DMS114 treated with DMSO at 0.1 percent for 48 hours (cell line): ENCODE measurements at regions not wholly inside any gene's neighbourhood (a gene's known extent, or its start where the extent isn't known, plus 50 kb on each side); places are given as distances from the start of the nearest gene placed in this dataset.

Experiments used
- DNase-seq: peaks from one replicate; lab custom pipeline; 2025; ENCODE audit not compliant: unreplicated experiment; lab: John Stamatoyannopoulos, UW

DNA sequence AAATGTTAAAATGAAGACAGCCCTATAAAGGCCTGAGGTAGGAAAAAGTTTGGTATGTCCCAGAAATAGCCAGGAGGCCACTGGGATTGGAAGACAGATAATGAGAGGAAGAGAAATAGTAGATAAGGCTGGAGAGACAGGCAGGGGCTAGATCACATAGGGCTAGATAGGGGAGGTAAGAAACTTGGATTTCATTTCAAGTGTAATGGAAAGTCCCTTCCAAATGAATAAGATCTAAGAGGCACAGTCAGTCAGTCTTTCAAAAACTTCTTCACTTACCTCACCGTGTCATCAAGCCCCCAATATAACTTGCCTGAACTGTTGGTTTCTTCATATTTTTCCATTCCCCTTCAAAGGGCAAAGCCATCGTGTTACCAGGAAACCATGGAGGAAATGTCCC, 121.8 kb downstream of the SPCS3 start:
- no peak for DNase-seq

DNA sequence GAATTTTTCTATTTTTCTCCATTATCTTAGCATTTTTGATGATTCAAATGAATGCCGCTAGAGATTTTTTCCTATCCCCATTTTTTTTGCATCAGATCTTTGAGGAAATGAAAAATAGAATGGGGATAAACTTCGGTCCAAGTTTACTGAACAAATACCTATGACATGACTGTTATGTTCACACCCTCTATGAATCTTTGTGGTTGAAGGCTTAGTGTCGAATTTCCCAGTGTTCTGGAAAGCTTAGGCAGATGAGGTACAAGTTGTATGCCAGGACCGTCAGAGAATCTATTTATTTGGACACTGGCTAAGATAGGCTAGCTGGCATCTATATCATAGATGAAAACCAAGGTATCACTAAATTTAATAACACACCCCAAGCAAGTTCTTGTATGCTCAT, 123.4 kb downstream of the SPCS3 start:
- no peak for DNase-seq

DNA sequence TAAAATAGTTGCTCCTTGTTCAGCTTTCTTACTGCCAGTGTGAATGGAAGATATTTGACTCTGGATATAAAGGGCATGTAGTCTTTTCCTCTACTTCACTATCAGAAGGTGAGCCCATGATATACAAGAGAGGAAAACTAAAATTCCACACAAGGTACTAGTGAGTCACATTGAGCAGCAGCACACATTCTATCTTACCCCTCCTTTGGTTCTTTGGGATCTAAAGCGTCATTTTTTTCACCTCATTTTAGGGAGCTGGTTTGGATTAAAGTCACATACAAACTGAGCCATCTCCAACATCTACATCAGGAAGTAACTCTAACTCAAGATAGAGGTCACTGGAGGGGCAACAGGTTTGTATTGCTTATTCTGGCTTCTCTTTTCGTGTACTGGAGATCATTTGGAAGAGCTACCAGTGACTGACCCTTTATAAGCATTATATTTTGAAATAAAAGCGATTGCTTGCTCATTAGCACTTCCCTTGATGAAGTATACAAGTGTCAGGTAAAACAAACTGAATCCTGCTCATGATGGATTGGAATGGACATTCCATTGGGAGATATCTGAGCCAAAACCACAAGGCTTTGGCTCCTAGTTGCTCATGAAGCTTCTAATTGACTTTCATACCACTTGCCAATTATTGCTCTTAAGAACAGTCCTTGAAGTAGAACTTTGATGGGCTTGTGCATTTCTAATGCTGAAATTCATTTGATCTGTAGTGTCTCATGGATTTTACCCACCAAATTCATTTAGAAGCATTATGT, 124.1 kb downstream of the SPCS3 start:
- DNase-seq, result no peak

DNA sequence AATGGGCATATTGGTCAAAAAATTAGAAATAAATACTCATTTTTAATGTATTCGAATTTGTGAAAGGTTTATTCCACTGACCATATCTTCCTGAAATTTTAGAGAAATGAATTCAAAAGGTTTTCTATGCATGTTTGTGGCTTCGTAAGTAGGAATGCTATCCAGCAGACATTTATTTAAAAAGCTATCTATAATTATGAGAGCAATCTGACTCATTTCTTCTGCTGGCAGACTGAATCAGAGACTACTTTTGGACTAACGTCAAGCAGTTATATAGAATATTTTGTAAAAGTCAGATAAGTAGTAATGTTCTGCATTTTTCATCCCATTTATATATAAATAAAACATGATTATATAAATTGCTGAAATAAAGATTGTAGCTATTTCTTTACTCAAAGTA, 125.0 kb downstream of the SPCS3 start:
- DNase-seq, result no peak

DNA sequence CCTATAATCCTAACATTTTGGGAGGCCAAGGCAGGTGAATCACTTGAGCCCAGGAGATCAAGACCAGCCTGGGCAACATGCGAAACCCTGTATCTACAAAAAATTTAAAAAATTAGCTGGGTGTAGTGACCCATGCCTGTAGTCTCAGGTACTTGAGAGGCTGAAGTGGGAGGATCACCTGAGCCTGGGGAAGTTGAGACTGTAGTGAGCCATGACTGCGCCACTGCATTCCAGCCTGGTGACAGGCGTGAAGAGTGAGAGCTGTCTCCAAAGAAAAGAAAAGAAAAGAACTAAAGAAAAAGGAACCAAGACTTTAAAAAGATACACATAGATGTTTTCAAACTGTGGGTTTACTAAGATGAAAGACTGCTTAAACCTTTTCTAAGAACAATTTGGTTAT, 129.0 kb downstream of the SPCS3 start:
- DNase-seq, result no peak

DNA sequence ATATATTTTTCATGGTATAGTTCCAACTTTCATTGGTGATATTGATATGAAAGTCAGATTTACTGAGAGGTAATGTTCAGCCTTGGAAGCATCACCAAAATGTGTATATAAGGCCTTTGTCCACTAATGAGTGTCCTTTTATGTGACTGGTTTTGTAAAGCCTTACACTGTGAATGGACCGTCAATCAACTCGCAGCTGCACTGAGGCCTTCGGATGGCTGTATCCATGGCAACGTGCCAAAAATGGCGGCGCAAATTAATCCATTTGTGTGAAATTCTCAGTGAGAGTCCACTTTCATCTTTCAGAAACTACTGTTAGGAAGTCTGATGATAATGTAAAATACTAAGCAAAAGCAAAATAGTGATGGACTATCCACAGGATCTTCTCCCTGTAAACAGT, 131.7 kb downstream of the SPCS3 start:
- DNase-seq, result no peak

DNA sequence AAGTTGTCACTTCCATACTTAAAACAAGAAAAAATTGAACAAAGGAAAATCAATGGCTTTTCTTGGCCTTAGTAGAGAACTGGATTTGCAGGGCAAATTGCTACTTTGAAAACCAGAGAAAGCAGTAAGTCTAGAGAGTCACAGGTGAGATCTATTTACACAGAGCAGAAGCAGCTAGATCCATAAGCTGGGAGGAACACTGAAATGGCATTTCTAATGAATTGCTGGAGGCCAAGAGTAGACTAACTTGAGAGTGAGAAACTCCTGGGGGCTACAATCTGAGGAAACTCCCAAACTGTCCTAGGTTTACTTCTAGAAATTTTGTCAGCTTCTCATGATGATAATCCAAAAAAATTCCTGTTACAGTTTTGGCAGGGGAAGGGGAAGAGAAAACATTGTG, 133.3 kb downstream of the SPCS3 start:
- no peak for DNase-seq

DNA sequence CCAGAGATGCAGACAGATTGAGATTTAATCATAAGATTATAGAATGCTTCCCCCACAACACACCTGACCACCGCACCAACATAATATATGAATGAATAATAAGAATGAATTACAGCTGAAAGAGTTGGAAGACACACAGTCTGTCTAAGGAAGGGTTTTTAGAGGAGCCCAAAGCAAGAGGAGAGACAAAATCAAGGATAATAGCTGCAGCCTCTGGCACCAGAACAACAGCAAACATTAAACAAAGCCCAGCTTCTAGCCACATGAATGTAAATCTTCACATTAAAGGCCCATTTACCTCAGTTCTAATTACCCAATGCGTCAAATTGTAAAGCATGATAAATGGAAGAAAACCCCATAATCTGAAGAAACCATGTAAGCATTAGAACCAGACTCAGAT, 133.9 kb downstream of the SPCS3 start:
- DNase-seq, result no peak

DNA sequence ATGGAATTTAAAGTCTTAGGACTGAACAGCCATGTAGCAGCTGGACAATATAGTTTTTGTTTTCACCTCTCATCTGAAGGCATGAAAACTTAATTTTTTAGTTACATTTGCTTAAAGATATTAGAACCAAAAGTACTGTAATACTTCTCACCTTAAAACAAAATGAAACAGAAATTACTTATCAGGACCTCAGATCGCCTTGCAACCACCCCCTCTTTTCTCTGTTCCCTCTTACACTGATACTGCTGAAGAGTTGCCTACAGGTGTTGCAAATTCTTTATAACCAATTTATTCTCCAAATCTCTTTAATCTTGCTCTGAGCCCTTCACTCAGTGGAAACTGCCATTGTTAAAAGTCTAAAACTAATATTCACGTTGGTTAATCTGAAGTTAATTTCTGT, 145.0 kb downstream of the SPCS3 start:
- no peak for DNase-seq

DNA sequence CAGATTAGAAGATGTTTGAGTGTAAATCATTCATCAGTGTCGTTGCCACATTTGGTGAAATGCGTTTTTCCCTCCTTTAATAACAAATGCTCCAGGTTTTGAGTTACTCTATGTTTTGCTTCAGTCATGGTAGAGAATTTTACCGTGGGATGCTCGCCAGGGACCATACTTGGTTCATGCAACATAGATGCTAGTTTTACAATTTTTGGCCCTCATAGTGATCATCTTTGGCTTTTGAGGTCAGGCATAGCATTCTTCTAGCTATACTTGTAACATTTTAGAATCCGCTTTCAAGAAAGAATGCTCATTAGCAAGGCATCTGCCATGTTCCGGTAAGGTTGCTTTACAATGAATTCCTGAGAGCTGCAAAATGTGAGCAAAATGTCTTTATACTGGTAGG, 147.2 kb downstream of the SPCS3 start:
- no peak for DNase-seq

DNA sequence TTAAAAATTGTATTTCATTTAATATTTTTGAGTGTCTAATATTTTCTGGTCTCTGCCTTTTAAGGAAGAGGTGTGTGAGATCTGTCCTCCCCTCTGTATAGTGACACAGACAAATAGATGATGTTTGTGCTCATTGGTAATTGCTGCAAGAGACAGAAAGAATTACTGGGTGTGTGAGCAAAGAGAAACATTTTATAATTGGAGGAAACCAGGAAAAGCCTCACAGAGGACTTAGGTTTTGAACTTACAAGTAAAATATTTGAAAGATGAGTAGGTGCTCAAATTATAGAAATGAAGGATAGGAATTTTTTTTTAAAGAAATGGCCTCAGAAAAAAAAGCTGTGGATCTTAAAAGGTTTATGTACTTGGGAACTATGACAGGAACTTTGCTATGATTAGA, 149.8 kb downstream of the SPCS3 start:
- no peak for DNase-seq

DNA sequence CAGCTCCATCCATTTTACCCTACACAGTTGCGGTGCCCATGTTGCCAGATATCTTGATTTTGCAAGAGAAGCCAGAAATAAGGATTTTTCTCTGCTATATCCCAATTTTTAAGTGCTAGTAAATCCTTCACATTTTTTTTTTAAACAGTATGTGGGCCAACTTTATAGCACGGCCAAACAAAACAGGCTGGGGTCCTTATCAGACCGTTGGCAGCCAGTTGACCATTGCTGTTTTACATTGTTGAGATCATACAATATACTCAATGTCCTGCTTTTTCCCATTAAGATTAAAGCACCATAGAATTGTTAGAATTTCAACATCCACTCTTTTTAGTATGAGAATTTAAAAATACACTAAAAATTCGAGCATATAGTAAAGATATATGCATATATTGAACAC, 150.9 kb downstream of the SPCS3 start:
- no peak for DNase-seq

DNA sequence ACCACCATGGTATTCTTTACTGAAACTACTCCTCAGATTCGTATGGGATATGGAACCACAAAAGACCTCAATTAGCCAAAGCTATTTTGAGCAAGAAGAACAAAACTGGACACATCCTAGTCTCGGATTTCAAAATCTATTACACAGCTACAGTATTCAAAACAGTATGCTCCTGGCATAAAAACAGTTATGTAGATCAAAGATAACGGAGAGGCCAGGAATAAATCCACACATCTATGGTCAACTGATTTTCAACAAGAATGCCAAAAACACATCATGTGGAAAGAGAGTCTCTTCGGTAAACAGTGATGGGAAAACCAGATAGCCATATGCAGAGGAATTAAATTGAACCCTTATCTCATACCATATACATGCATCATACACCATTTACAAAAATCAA, 155.3 kb downstream of the SPCS3 start:
- DNase-seq, result no peak

DNA sequence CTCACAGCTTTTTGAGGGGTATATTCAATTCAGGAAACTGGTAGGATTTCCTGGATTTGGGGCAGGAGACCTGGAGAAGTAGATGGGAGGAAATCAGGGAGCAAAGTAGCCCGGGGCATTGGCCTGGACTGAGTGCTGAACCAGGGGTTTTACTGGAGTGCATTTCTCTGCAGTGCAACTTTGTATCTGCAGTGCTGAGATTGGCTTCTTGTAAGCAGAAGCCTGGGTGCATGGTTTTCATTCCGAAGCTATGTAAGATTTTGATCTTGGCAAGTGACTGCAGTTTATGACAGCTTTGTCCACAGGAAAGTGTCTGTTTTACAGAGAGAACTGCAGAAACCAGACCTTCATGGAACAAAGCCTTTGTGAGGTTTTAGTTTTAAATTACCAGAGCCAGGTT, 158.3 kb downstream of the SPCS3 start:
- no peak for DNase-seq

DNA sequence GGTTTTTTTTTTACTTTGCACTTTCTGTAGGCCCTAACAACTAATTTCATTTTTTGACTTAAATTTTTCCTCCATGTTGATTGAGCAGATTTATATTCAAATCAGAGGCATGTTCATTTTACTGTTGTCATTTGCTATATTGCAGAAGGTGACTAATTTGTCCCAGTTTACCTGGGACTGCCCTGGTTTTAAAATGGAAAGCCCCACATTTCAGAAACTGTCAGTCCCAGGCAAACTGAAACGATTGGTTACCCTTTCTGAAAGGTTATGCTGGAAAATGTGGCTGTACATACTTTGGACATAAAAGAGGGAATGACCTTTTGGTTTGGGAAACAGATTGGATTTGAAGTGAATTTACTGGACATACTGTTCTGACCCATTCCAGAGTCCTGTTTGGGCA, 160.0 kb downstream of the SPCS3 start:
- no peak for DNase-seq

DNA sequence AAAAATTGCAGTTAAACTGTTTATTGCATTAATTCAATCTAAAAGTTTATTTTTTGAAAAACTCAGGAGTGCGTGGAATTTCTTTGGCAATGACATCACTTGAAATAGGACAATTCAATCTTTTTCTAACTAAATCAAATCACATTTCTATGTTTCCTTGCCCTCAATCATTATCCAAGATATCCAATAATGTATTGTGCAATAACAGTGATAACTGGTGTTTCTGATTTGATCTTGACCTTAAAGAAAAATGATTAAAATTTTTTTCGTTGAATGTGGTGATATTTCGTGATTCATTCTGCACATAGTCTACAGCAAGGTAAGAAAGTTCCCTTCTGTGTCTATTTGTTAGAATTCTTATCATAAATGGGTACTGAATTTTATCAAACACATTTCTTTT, 163.2 kb downstream of the SPCS3 start:
- no peak for DNase-seq

DNA sequence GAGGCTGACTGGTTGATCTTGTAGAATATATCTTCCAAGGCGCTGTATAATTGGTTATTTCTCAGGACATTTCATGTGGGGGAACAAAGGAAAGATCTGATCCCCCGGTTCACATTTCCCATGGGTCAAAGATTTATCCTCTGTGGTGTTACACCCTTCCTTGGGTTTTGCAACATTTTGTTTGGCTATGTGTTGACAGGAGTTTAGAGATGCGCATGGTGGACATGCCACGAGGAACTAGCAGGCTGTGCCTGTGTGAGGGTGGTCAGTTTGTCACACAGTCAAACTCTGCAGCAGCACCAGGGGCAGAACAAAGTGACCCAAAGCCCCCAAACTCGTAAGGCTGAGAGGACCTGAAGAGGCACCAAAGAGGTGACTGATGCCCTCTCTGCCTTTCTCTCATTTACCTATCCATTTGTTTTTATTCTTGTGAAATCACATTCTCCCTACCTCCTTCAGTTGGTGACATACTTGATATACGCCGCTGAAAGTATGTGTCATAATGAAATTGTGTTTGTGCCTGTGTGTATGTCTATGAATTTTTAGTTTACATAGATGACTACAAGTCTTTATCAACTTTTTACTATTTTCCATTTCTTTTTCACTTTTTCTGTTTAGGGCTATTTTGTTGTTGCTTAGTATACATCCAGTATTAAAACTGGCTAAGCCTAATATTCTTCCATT, 164.7 kb downstream of the SPCS3 start:
- no peak for DNase-seq

DNA sequence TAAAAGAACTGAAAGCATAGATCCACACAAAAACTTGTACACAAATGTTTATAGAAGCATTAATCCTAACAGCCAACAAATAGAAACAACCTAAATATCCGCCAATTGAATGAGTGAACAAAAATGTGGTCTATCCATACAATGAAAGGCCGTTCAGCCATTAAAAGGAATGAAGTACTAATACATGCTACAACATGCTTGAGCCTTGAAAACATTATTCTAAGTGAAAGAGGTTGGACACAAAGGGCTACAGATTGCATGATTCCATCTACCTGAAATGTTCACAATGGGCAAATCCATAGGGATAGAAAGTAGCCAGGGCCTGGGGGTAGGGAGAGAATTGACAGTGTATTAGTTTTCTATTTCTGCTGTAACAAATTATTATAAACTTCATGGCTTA, 169.2 kb downstream of the SPCS3 start:
- no peak for DNase-seq

DNA sequence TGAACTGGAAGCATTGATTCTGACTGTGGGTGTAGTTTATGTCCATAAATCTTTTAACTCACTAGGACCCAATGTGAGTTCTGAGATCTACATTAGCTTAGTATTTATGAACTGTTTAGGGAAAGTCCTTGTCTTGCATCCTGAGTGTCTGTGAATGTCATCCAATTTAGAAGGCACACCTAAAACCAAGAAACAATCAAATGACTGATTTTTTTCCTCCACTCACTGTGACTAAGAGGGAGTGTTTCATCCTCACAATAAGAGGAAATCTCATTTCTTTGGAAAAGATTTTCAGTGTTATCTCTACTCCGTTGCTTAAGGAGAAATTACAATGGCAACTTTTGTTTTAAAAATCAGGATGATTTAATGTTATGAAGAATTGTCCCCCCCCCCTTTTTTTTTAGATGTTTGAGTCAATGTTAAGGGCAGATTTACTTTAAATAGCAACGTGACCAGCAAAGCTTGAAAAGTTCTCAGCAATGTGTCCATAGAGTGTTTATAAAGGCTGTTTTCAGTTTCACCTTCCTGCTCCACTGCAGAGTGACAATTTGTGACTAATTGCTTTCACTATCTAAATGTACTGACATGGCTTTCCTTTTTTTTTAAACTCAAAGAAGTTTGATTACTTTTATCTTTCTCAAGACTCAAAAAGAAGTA, 173.0 kb downstream of the SPCS3 start:
- DNase-seq, result no peak

DNA sequence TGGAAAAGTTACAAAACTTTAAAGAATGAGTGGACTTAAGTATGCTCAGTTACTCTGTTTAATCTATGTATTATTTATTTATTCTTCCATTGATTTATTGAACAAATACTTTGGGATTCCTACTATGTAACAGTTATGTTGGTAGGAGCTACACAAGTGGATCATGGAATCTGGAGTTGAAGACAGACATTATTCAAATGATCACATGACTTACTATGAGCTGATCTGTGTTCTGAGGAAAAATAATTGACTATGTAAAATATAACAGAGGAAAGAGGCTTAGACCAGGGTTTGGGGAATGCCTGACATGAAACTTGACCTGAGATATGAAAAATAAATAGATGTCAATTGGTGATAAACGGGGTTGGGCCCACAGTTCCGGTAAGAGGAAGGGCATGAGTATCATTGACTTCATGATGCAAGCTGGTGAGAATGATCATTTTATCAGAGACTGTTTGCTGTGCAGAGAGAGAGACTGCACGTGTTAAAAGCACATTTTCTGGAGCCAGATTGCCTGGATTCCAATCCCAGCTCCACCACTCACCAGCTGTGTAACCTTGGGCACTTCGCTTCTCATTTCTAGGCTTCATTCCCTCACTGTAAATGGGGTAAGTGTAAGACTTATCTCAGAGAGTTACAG, 179.0 kb downstream of the SPCS3 start:
- no peak for DNase-seq

DNA sequence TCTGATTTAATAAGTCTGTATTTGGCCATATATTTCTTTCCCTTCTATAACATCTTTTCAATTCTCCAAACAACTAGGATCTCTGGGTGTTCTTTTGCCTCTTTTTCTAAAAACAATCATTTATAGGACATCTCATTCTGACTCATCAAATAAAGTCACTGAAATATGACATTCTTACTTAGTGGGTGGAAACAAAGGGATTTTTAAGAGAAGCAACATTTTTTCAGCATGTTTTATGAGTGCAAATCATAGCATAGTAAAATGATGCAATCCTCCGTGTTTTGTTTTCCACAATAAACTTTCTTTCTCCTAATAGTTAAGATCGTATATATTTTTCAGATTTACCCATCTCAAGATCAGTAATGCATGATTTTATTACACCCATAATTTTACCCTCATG, 179.8 kb downstream of the SPCS3 start:
- DNase-seq, result no peak

DNA sequence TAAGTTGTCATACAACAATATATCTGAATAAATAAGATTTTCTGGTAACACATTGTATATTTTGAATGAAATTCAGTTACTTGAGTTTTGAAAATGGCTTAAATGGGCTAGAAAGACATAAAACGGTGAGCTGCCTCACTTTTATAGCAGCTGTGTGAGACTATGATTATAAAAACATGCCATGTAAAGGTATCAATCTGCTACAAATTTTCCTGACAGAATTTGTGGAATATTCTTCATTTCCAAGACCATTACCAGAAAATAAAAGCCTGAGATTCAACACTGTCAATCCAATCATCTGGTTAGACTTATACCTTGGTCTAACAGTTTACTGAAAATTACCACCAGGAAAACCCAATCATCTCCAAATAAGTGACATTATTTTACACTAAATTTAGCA, 181.1 kb downstream of the SPCS3 start:
- no peak for DNase-seq
